ENCODE measurements at regions not wholly inside any gene's neighbourhood (a gene's known extent, or its start where the extent isn't known, plus 50 kb on each side); places are given as distances from the start of the nearest gene placed in this dataset.

GRCh38 chr7:118696879-118697278 lies 472.4 kb downstream of the ANKRD7 start:
- no peak for DNase-seq (ENCODE audit: low spot score)

- no peak for DNase-seq (ENCODE audit: low spot score)
Measured at GRCh38 chr7:118699222-118699621, 474.7 kb downstream of the ANKRD7 start.

GRCh38 chr7:118708741-118709140 lies 484.2 kb downstream of the ANKRD7 start:
- no peak for DNase-seq (ENCODE audit: low spot score)

- no peak for DNase-seq (ENCODE audit: low spot score)
Measured at GRCh38 chr7:118711688-118712087, 487.2 kb downstream of the ANKRD7 start.

- DNase-seq (ENCODE audit: low spot score) = no peak
Measured at GRCh38 chr7:118713039-118713438, 488.5 kb downstream of the ANKRD7 start.

- no peak for DNase-seq (ENCODE audit: low spot score)
Measured at GRCh38 chr7:118720632-118721031, 496.1 kb downstream of the ANKRD7 start.

- DNase-seq (ENCODE audit: low spot score) = no peak
Measured at GRCh38 chr7:118731854-118732253, 507.4 kb downstream of the ANKRD7 start.

- no peak for DNase-seq (ENCODE audit: low spot score)
Measured at GRCh38 chr7:118734541-118734940, 510.0 kb downstream of the ANKRD7 start.

GRCh38 chr7:118735441-118735840 lies 510.9 kb downstream of the ANKRD7 start:
- DNase-seq (ENCODE audit: low spot score) = no peak

GRCh38 chr7:118737935-118738334 lies 513.4 kb downstream of the ANKRD7 start:
- no peak for DNase-seq (ENCODE audit: low spot score)

- DNase-seq (ENCODE audit: low spot score) = no peak
Measured at GRCh38 chr7:118745927-118746326, 521.4 kb downstream of the ANKRD7 start.

GRCh38 chr7:118747473-118747872 lies 523.0 kb downstream of the ANKRD7 start:
- no peak for DNase-seq (ENCODE audit: low spot score)

- no peak for DNase-seq (ENCODE audit: low spot score)
Measured at GRCh38 chr7:118753479-118753878, 529.0 kb downstream of the ANKRD7 start.

- DNase-seq (ENCODE audit: low spot score) = no peak
Measured at GRCh38 chr7:118754608-118755007, 530.1 kb downstream of the ANKRD7 start.

- no peak for DNase-seq (ENCODE audit: low spot score)
Measured at GRCh38 chr7:118755067-118755625, 530.6 kb downstream of the ANKRD7 start.

- no peak for DNase-seq (ENCODE audit: low spot score)
Measured at GRCh38 chr7:118757066-118757465, 532.6 kb downstream of the ANKRD7 start.

- DNase-seq (ENCODE audit: low spot score) = no peak
Measured at GRCh38 chr7:118758582-118758981, 534.1 kb downstream of the ANKRD7 start.

GRCh38 chr7:118759921-118760320 lies 535.4 kb downstream of the ANKRD7 start:
- DNase-seq (ENCODE audit: low spot score) = no peak

GRCh38 chr7:118762451-118762850 lies 537.9 kb downstream of the ANKRD7 start:
- DNase-seq (ENCODE audit: low spot score) = no peak

- DNase-seq (ENCODE audit: low spot score) = no peak
Measured at GRCh38 chr7:118764221-118764620, 539.7 kb downstream of the ANKRD7 start.

GRCh38 chr7:118771672-118772071 lies 547.2 kb downstream of the ANKRD7 start:
- no peak for DNase-seq (ENCODE audit: low spot score)

- no peak for DNase-seq (ENCODE audit: low spot score)
Measured at GRCh38 chr7:118777308-118777707, 552.8 kb downstream of the ANKRD7 start.

- no peak for DNase-seq (ENCODE audit: low spot score)
Measured at GRCh38 chr7:118792682-118793081, 568.2 kb downstream of the ANKRD7 start.

- no peak for DNase-seq (ENCODE audit: low spot score)
Measured at GRCh38 chr7:118793582-118793981, 569.1 kb downstream of the ANKRD7 start.

GRCh38 chr7:118794419-118794818 lies 569.9 kb downstream of the ANKRD7 start:
- no peak for DNase-seq (ENCODE audit: low spot score)

All from SW480 (cell line).